Suprapubic skin (tissue), 4 donors: ENCODE measurements at regions not wholly inside any gene's neighbourhood (a gene's known extent, or its start where the extent isn't known, plus 50 kb on each side); places are given as distances from the start of the nearest gene placed in this dataset.

Source experiments
- DNase-seq, 2 donors: peaks; one replicate each; pipeline ENCODE4 v3.0.0-alpha.2; 2019; ENCODE audit warnings: low spot score in 2 of 2
- H3K27ac ChIP-seq: fragments of 200-600 bp; sonication (generic); one replicate; pipeline ENCODE4 v1.5.1; 2019
- H3K27me3 ChIP-seq: fragments of 200-600 bp; sonication (generic); one replicate; pipeline ENCODE4 v1.5.1; 2019
- H3K36me3 ChIP-seq: fragments of 200-600 bp; sonication (generic); one replicate; pipeline ENCODE4 v1.5.1; 2019
- H3K4me1 ChIP-seq: fragments of 200-600 bp; sonication (generic); one replicate; pipeline ENCODE4 v1.5.1; 2019
- H3K4me3 ChIP-seq: fragments of 200-600 bp; sonication (generic); one replicate; pipeline ENCODE4 v1.5.1; 2019; ENCODE audit warnings: mild to moderate bottlenecking
- H3K9me3 ChIP-seq: fragments of 200-600 bp; sonication (generic); one replicate; pipeline ENCODE4 v1.5.1; 2019
- EP300 ChIP-seq: sonication (generic); formaldehyde crosslinking; IDR thresholded peaks from one replicate; pipeline ENCODE4 v1.6.1; 2017; ENCODE audit warnings: antibody characterized with exemption
- POLR2A ChIP-seq, 2 donors: fragments of 450-650 bp; IDR thresholded peaks; one replicate each; pipeline ENCODE4 v1.6.1; 2017; ENCODE audit warnings: antibody characterized with exemption in 2 of 2, mild to moderate bottlenecking in 2 of 2, moderate library complexity in 2 of 2
- POLR2AphosphoS5 ChIP-seq, 3 donors: sonication (generic); formaldehyde crosslinking; IDR thresholded peaks; one replicate each; pipeline ENCODE4 v1.6.1; 2017; ENCODE audit warnings: antibody characterized with exemption in 3 of 3
- WGBS: methylation state at CpG from one replicate; pipeline ENCODE4 v1.1.5; 2018; 5-methylcytosine and 5-hydroxymethylcytosine counted together
- TF ChIP-seq, protein P1 (sequence below), 2 donors: fragments of 200-600 bp in 1 of 2; fragments of 450-650 bp in 1 of 2; sonication (generic) in 1 of 2; IDR thresholded peaks; one replicate each; pipeline ENCODE4 v1.5.1; 2016 to 2019; ENCODE audit warnings: antibody characterized with exemption in 2 of 2, mild to moderate bottlenecking in 1 of 2, moderate library complexity in 1 of 2

DNA sequence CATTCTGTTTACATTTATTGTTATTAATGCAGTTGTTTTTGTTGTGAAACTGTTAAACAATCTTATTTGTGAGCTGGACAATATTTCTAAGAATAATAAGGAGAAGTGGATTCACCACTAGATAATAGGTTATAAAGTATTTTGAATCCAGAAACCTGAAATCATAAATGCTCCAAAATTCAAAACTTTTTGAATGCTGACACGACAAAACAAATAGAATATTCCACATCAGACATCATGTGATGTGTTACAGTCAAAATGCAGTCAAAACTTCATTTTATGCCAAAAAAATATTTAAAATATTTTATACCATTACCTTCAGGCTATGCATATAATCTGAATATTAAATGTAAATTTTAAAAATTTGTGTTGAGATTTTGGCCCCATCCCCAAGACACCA lies 1321.4 kb downstream of the SLITRK1 start:
- H3K27ac ChIP-seq, result no peak overlapping the region
- no peak for DNase-seq
- WGBS, result 85% methylated on average over 1 of the region's 1 CpG
- H3K4me1 ChIP-seq, result no peaks in the 10 kb centered on the region
- H3K4me3 ChIP-seq, result no peak overlapping the region
- no peaks in the 10 kb centered on the region for H3K27me3 ChIP-seq
- H3K9me3 ChIP-seq, result no peaks in the 10 kb centered on the region
- no peaks in the 10 kb centered on the region for H3K36me3 ChIP-seq
- TF ChIP-seq, protein P1, sequence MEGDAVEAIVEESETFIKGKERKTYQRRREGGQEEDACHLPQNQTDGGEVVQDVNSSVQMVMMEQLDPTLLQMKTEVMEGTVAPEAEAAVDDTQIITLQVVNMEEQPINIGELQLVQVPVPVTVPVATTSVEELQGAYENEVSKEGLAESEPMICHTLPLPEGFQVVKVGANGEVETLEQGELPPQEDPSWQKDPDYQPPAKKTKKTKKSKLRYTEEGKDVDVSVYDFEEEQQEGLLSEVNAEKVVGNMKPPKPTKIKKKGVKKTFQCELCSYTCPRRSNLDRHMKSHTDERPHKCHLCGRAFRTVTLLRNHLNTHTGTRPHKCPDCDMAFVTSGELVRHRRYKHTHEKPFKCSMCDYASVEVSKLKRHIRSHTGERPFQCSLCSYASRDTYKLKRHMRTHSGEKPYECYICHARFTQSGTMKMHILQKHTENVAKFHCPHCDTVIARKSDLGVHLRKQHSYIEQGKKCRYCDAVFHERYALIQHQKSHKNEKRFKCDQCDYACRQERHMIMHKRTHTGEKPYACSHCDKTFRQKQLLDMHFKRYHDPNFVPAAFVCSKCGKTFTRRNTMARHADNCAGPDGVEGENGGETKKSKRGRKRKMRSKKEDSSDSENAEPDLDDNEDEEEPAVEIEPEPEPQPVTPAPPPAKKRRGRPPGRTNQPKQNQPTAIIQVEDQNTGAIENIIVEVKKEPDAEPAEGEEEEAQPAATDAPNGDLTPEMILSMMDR (IDR thresholded peaks at IDR 0.05), result no peak
- no peak for TF ChIP-seq EP300
- no peak for TF ChIP-seq POLR2AphosphoS5 (IDR thresholded peaks at IDR 0.05)
- TF ChIP-seq POLR2A (IDR thresholded peaks at IDR 0.05), result no peak

DNA sequence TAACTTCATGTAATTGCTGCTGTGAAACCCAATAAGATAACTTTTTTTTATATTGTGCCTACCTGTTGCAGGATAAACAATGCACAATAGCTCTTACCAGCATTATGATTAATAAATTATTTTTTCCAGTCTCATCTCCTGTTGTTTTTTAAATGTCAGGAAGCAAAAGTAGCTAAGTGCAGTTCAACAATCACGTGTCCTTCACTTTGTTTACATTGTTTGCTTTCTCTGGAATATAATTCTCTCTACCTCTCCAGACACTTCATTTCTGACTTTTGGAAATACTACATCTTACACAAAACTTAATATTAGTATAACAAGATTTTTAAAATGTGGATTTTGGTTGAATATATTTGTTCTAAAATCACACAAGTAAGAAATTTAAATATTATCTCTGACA lies 1359.4 kb downstream of the SLITRK1 start:
- no peaks in the 10 kb centered on the region for H3K27me3 ChIP-seq
- no peak overlapping the region for H3K27ac ChIP-seq
- no peaks in the 10 kb centered on the region for H3K4me1 ChIP-seq
- H3K4me3 ChIP-seq, result no peak overlapping the region
- no peak for DNase-seq
- WGBS, result 47% methylated on average over 1 of the region's 1 CpG
- no peaks in the 10 kb centered on the region for H3K36me3 ChIP-seq
- no peaks in the 10 kb centered on the region for H3K9me3 ChIP-seq
- no peak for TF ChIP-seq POLR2AphosphoS5 (IDR thresholded peaks at IDR 0.05)

DNA sequence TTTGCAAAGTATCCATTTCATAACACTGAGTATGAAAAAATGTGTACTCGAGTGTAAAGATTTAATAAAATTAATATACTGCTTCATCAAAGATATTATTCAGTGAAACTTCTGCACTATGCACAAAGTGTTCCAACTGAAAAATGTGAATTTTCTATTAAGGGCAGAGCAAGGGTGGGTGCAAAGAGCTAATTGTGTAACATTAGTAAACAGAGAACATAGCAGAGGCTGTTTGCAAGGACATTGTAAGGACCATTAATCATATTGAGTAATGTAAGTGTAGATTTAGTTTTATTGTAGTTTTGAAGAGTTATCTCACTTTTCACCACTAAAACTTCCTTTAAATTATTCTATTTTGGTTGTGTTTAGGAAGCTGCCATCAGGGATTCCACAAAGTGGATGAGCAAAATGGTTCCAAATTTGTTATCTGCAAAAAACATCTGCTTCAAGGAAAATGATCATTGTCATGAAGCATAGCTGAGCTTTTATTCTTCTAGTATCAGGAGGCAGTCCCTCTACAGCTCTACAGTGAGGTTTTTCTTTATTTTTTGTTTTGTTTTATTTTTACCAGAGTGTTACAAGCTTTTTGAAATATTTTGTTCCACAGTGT lies 1375.4 kb downstream of the SLITRK1 start:
- H3K4me3 ChIP-seq, result no peak overlapping the region
- DNase-seq, result no peak
- WGBS, result 80% methylated on average over 1 of the region's 1 CpG
- H3K27ac ChIP-seq, result no peak overlapping the region
- no peaks in the 10 kb centered on the region for H3K36me3 ChIP-seq
- no peaks in the 10 kb centered on the region for H3K27me3 ChIP-seq
- TF ChIP-seq EP300 (no peak), POLR2A (IDR thresholded peaks at IDR 0.05) (no peak), POLR2AphosphoS5 (IDR thresholded peaks at IDR 0.05) (no peak)
- TF ChIP-seq, protein P1 (IDR thresholded peaks at IDR 0.05), result no peak
- H3K4me1 ChIP-seq, result no peaks in the 10 kb centered on the region
- peaks cover 5% of the 10 kb centered on the region for H3K9me3 ChIP-seq

DNA sequence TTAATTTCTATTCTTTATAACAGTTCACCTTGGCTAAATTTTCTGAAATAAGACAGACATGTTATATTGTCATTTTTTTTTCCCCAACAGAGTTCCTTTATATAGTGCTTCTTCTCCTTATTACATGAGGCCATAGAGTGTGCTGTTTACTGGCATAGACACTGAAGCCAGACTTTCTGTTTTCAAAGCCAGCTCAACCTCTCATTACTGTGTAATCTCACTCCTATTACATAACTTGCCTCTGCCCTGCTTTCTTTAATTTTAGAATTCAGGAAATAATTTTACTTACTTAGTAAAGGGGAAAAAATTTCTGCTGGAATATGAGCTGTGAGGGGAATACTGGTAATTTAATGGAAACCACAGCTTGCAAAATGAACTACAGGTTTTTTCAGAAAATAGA lies 1380.4 kb downstream of the SLITRK1 start:
- Histone ChIP-seq H3K27ac (no peak overlapping the region), H3K36me3 (no peaks in the 10 kb centered on the region), H3K9me3 (no peaks in the 10 kb centered on the region), H3K27me3 (no peaks in the 10 kb centered on the region), H3K4me1 (no peaks in the 10 kb centered on the region), H3K4me3 (no peak overlapping the region)
- no peak for DNase-seq
- TF ChIP-seq, protein P1 (IDR thresholded peaks at IDR 0.05), result no peak
- TF ChIP-seq EP300, result no peak

DNA sequence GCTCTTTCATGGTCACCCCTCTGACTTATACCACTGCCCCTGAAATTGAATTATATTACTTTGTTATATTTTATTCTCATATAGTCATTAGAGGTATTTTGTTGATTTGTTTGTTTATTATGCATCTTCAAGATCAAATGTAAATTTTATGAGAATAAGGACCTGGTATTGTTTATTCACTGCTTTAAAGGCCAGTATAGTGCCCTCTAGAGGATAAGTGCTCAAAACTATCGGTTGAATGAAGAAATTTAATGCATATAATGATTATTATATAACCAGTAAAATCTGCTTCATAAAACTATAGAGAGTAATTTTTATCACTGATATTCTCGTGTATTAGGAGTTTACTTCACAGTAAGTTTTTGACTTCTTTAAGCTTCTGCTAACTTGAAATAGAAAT lies 1401.9 kb downstream of the SLITRK1 start:
- Histone ChIP-seq H3K27me3 (no peaks in the 10 kb centered on the region), H3K27ac (no peak overlapping the region), H3K4me1 (no peaks in the 10 kb centered on the region), H3K4me3 (no peak overlapping the region), H3K36me3 (no peaks in the 10 kb centered on the region), H3K9me3 (no peaks in the 10 kb centered on the region)
- no peak for DNase-seq
- 51% methylated on average over 2 of the region's 2 CpGs for WGBS
- TF ChIP-seq POLR2A (IDR thresholded peaks at IDR 0.05) (no peak), POLR2AphosphoS5 (IDR thresholded peaks at IDR 0.05) (no peak), EP300 (no peak)
- TF ChIP-seq, protein P1 (IDR thresholded peaks at IDR 0.05), result no peak

DNA sequence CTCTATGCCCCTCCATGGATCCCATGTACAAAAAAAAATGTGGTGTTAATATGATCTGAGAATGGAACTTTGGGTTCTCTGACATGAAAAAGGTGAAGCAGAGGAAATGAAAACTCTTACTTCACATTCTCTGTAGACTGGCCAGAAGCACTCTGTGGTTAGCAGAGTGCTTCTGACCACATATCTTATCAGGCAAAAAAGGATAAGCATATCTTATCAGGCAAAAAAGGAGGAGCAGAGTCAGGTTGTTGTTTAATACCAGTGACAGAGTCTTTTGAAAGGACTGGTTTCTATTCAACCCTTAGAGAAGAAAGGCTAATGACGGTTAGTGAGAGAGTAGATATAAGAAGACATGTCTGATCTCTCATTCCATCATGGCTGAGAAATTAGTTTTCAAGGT lies 1404.8 kb downstream of the SLITRK1 start:
- Histone ChIP-seq H3K4me1 (no peaks in the 10 kb centered on the region), H3K36me3 (no peaks in the 10 kb centered on the region), H3K27me3 (no peaks in the 10 kb centered on the region), H3K27ac (no peak overlapping the region), H3K4me3 (no peak overlapping the region), H3K9me3 (no peaks in the 10 kb centered on the region)
- 77% methylated on average over 1 of the region's 1 CpG for WGBS
- TF ChIP-seq POLR2A (IDR thresholded peaks at IDR 0.05) (no peak), POLR2AphosphoS5 (IDR thresholded peaks at IDR 0.05) (no peak), EP300 (no peak)
- TF ChIP-seq, protein P1 (IDR thresholded peaks at IDR 0.05), result no peak
- DNase-seq, result no peak
